Pancreas (tissue), 10 donors: ENCODE measurements at regions not wholly inside any gene's neighbourhood (a gene's known extent, or its start where the extent isn't known, plus 50 kb on each side); places are given as distances from the start of the nearest gene placed in this dataset.
"Not testable (repeated sequence)": the region's sequence is repeated elsewhere in the genome, so short reads cannot be mapped to it uniquely, and the experiment has no call there.

ENCODE experiments used
- ATAC-seq, 4 donors: fragments of 200-7000 bp; cut with Tn5 transposase; one replicate each; pipeline versions ENCODE4 v1.8.0 to v1.9.1; 2020; ENCODE audit warnings: mild to moderate bottlenecking in 4 of 4, moderate library complexity in 4 of 4
- DNase-seq, 6 donors: peaks; one replicate each; pipeline ENCODE4 v3.0.0-alpha.2; 2020
- FAIRE-seq: peaks from 2 replicates; lab custom pipeline; 2012; peaks lifted over from hg19 to GRCh38; lab: Jason Lieb, UNC
- H3K27ac ChIP-seq, 4 donors: fragments of 200-600 bp; sonication (generic); 1 replicate in 3 of 4; 2 replicates in 1 of 4; pipeline versions ENCODE4 v1.5.0 to v1.8.0; 2020
- H3K27me3 ChIP-seq, 4 donors: fragments of 200-600 bp; one replicate each; pipeline ENCODE4 v1.8.0; 2021
- H3K36me3 ChIP-seq, 3 donors: fragments of 200-600 bp; sonication (generic) in 1 of 3; one replicate each; pipeline versions ENCODE4 v1.5.0 to v1.8.0; 2020 to 2021
- H3K4me1 ChIP-seq, 3 donors: fragments of 200-600 bp; one replicate each; pipeline ENCODE4 v1.8.0; 2021
- H3K4me3 ChIP-seq, 4 donors: fragments of 200-600 bp; sonication (generic) in 2 of 4; one replicate each; pipeline versions ENCODE4 v1.5.0 to v1.8.0; 2020 to 2021
- H3K9me3 ChIP-seq, 4 donors: fragments of 200-600 bp; one replicate each; pipeline ENCODE4 v1.8.0; 2021
- WGBS, 2 donors: extraction: QIAGEN DNeasy Blood & Tissue Kit; methylation state at CpG; one replicate each; pipeline ENCODE4 v1.1.7; 2013; 5-methylcytosine and 5-hydroxymethylcytosine counted together
- intact Hi-C, 3 donors: fragments of 100-400 bp; cut with DNase I; formaldehyde crosslinking; loops; one replicate each; pipeline versions ENCODE4 v1.11.1 to v1.14.2; 2022
- TF ChIP-seq, protein P1 (sequence below), 4 donors: fragments of 200-600 bp; sonication (generic) in 3 of 4; IDR thresholded peaks; one replicate each; pipeline versions ENCODE4 v1.5.0 to v1.8.0; 2021; ENCODE audit warnings: antibody characterized with exemption in 4 of 4
- donor health status: healthy with polysubstance abuse.
- donor health status: DM: no; HTN: no; CAD: no; lungs with moderate emphysema.
- donor health status: DM: no; HTN: no; CAD: no.
- donor health status: control.
- donor health status: control.
- donor health status: Bipolar disorder and iron deficiency.
- donor health status: DM: yes; HTN: yes; CAD: no.
- donor health status: DM: no; HTN: no; CAD: no.
- donor health status: DM: no; HTN: no; CAD: no.
- donor health status: DM: yes; HTN: yes; CAD: no.

DNA sequence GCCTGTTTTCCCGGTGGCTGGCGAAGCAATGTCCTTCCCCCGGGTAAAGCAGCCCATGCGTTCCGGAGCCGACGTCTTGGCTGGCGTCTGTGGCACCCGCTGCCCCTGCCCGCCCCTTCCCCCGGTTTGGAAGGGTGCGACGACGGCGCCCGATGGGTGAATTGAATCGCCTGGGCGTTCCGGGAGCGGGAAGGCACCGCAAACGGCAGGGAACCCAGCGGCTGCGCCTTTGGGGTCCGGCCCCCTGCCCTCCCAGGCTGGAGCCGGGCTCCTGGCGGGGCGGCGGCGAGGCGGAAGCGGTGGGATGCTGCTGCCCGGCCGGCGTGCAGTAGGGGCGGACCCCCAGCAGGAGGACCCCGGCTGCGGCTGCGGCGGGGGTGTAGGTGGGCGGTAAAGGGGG, 123.6 kb upstream of the RHOU start:
- DNase-seq, H3K4me3 ChIP-seq, H3K27ac ChIP-seq, H3K36me3 ChIP-seq, ATAC-seq, intact Hi-C loops, H3K27me3 ChIP-seq, H3K4me1 ChIP-seq, FAIRE-seq, H3K9me3 ChIP-seq: not testable (repeated sequence)
- 92% methylated on average over 17 of the region's 41 CpGs; no CpG with 5 or more reads in 1 of the 2 donors for WGBS, 2 donors

DNA sequence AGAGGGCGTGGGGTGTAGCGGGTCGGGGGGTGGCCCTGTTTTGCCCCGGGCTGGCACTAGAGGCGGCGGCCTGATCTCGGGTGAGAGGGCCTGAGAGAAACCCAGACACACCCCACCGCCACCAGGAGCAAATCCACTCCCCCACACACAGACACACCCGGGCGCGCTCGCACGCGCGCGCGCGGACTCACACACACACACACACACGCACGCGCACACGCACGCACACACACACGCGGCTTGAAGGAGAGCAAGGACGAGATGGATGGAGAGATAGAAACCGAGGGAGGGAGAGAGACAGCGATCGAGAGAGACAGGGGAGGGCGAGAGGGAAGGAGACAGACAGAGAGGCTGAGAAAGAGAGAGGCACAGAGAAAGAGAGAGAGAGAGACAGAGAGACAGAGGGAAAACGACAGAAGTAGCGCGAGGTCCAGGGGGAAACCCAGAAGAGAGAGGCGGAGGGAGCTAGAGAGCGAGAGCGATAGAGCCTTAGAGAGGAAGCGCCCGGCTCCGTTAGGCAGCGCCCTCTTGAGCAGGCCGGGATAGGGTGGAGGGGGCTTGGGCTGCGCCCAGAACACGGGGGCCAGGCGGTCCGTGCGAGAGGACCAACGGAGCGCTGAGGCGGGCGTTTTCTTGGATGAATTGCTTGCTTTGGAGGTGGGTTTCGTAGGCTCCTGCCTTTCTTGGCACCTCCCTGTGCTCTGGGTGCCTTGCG, 113.1 kb upstream of the RHOU start:
- FAIRE-seq, H3K27me3 ChIP-seq, H3K27ac ChIP-seq, intact Hi-C loops, H3K4me3 ChIP-seq, ATAC-seq, H3K36me3 ChIP-seq, H3K4me1 ChIP-seq, H3K9me3 ChIP-seq, DNase-seq: not testable (repeated sequence)
- WGBS, 2 donors, result 90% methylated on average over 20 of the region's 52 CpGs; no CpG with 5 or more reads in 1 of the 2 donors

DNA sequence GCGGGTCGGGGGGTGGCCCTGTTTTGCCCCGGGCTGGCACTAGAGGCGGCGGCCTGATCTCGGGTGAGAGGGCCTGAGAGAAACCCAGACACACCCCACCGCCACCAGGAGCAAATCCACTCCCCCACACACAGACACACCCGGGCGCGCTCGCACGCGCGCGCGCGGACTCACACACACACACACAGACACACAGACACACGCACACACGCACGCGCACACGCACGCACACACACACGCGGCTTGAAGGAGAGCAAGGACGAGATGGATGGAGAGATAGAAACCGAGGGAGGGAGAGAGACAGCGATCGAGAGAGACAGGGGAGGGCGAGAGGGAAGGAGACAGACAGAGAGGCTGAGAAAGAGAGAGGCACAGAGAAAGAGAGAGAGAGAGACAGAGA, 108.8 kb upstream of the RHOU start:
- H3K4me3 ChIP-seq, H3K36me3 ChIP-seq, FAIRE-seq, H3K27ac ChIP-seq, H3K4me1 ChIP-seq, intact Hi-C loops, ATAC-seq, H3K9me3 ChIP-seq, H3K27me3 ChIP-seq, DNase-seq: not testable (repeated sequence)
- 93% methylated on average over 18 of the region's 30 CpGs; no CpG with 5 or more reads in 1 of the 2 donors for WGBS, 2 donors

DNA sequence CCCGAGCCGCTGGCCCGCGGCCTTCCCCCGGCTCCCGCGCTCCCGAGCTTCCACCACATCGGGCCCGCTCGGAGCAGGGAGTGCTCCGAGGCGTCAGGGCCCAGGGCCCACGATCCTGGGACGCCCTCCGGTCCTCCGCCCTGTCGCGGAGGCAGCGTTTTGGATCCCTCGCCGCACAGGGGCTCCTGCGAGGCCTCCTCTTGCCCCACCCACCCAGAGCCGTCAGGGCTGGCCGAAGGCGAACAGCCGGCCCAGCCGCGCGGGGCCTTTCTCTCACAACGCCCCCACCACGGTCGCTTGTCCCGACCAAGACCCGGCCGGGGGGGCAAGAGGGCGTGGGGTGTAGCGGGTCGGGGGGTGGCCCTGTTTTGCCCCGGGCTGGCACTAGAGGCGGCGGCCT, 102.4 kb upstream of the RHOU start:
- H3K27ac ChIP-seq, H3K4me3 ChIP-seq, H3K9me3 ChIP-seq, intact Hi-C loops, FAIRE-seq, ATAC-seq, H3K36me3 ChIP-seq, H3K27me3 ChIP-seq, H3K4me1 ChIP-seq: not testable (repeated sequence)
- peak in 3 of 6 donors; percentile 28 to 60 (median 42) for DNase-seq
- WGBS, 2 donors, result 85% methylated on average over 16 of the region's 42 CpGs; no CpG with 5 or more reads in 1 of the 2 donors

DNA sequence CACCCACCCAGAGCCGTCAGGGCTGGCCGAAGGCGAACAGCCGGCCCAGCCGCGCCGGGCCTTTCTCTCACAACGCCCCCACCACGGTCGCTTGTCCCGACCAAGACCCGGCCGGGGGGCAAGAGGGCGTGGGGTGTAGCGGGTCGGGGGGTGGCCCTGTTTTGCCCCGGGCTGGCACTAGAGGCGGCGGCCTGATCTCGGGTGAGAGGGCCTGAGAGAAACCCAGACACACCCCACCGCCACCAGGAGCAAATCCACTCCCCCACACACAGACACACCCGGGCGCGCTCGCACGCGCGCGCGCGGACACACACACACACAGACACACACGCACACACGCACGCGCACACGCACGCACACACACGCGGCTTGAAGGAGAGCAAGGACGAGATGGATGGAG, 100.0 kb upstream of the RHOU start:
- H3K27me3 ChIP-seq, intact Hi-C loops, H3K27ac ChIP-seq, FAIRE-seq, H3K9me3 ChIP-seq, H3K4me1 ChIP-seq, H3K36me3 ChIP-seq, ATAC-seq: not testable (repeated sequence)
- peak; percentile 44 to 92 (median 65) for DNase-seq
- WGBS, 2 donors, result 43 to 46% methylated on average over 32 to 40 of the region's 40 CpGs
- H3K4me3 ChIP-seq, result peak overlapping the region in 2 of 4 donors; percentile 21 to 53

DNA sequence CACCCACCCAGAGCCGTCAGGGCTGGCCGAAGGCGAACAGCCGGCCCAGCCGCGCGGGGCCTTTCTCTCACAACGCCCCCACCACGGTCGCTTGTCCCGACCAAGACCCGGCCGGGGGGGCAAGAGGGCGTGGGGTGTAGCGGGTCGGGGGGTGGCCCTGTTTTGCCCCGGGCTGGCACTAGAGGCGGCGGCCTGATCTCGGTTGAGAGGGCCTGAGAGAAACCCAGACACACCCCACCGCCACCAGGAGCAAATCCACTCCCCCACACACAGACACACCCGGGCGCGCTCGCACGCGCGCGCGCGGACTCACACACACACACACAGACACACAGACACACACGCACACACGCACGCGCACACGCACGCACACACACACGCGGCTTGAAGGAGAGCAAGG, 97.8 kb upstream of the RHOU start:
- FAIRE-seq, H3K27ac ChIP-seq, H3K27me3 ChIP-seq, intact Hi-C loops, H3K4me3 ChIP-seq, H3K36me3 ChIP-seq, H3K9me3 ChIP-seq, H3K4me1 ChIP-seq, ATAC-seq: not testable (repeated sequence)
- DNase-seq, result peak in 2 of 6 donors; percentile 43 to 56
- WGBS, 2 donors, result 16% methylated on average over 12 of the region's 39 CpGs; no CpG with 5 or more reads in 1 of the 2 donors

DNA sequence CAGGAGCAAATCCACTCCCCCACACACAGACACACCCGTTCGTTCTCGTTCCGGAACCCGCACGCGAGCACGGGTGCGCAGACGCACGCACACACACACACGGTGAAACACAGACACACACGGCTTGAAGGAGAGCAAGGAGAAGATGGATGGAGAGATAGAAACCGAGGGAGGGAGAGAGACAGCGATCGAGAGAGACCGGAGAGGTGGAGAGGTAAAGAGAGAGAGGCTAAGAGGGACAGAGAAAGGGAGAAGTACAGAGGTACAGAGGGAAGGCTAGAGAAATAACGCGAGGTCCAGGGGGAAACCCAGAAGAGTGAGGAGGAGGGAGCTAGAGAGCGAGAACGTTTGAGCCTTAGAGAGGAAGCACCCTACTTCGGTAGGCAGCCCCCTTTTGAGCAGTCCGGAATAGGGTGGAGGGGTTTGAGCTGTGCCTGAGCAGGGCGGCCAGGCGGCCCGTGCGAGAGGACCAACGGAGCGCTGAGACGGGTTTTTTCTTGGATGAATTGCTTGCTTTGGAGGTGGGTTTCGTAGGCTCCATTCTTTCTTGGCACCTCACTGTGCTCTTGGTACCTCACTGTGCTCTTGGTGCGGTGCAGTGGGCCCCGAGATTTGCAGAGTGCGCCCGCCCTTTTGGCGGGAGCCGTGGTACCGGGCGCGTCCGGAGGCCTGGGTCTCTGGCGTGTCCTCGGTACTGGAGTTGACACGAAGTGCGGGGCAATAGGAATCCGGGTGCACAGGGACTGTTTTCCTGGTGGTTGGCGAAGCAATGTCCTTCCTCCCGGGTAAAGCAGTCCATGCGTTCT, 88.4 kb upstream of the RHOU start:
- H3K4me3 ChIP-seq, result peak overlapping the region in 3 of 4 donors; percentile 18 to 40 (median 29)
- 3% methylated on average over 48 to 49 of the region's 49 CpGs for WGBS, 2 donors
- FAIRE-seq, result no peak
- intact Hi-C loops, result no loop called here
- peak; percentile 55 to 74 (median 58) for ATAC-seq
- peak overlapping the region in 1 of 4 donors; percentile 30 for H3K27ac ChIP-seq
- DNase-seq, result peak in 4 of 6 donors; percentile 31 to 67 (median 44)
- no peaks in the 10 kb centered on the region for H3K9me3 ChIP-seq
- H3K4me1 ChIP-seq, result peaks cover 7 to 14% (median 9%) of the 10 kb centered on the region in 3 donors
- TF ChIP-seq, protein P1, sequence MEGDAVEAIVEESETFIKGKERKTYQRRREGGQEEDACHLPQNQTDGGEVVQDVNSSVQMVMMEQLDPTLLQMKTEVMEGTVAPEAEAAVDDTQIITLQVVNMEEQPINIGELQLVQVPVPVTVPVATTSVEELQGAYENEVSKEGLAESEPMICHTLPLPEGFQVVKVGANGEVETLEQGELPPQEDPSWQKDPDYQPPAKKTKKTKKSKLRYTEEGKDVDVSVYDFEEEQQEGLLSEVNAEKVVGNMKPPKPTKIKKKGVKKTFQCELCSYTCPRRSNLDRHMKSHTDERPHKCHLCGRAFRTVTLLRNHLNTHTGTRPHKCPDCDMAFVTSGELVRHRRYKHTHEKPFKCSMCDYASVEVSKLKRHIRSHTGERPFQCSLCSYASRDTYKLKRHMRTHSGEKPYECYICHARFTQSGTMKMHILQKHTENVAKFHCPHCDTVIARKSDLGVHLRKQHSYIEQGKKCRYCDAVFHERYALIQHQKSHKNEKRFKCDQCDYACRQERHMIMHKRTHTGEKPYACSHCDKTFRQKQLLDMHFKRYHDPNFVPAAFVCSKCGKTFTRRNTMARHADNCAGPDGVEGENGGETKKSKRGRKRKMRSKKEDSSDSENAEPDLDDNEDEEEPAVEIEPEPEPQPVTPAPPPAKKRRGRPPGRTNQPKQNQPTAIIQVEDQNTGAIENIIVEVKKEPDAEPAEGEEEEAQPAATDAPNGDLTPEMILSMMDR (IDR thresholded peaks at IDR 0.05), result no peak
- peaks cover 0 to 40% (median 7%) of the 10 kb centered on the region in 4 donors for H3K27me3 ChIP-seq
- no peaks in the 10 kb centered on the region for H3K36me3 ChIP-seq
